OCI-LY3 (cell line): ENCODE measurements at regions not wholly inside any gene's neighbourhood (a gene's known extent, or its start where the extent isn't known, plus 50 kb on each side); places are given as distances from the start of the nearest gene placed in this dataset.

Experiments
- EZH2phosphoT487 ChIP-seq: fragments of 200-600 bp; shearing (Covaris generic); IDR thresholded peaks from 2 replicates; pipeline ENCODE4 v1.6.1; 2018; ENCODE audit warnings: antibody characterized with exemption, mixed run types, low read depth
- TF ChIP-seq, protein P1 (sequence below): fragments of 200-600, 300-600 bp; sonication (generic); IDR thresholded peaks from 2 replicates; pipeline ENCODE4 v1.5.1; 2014; ENCODE audit warnings: antibody characterized with exemption, low read length, low read depth

DNA sequence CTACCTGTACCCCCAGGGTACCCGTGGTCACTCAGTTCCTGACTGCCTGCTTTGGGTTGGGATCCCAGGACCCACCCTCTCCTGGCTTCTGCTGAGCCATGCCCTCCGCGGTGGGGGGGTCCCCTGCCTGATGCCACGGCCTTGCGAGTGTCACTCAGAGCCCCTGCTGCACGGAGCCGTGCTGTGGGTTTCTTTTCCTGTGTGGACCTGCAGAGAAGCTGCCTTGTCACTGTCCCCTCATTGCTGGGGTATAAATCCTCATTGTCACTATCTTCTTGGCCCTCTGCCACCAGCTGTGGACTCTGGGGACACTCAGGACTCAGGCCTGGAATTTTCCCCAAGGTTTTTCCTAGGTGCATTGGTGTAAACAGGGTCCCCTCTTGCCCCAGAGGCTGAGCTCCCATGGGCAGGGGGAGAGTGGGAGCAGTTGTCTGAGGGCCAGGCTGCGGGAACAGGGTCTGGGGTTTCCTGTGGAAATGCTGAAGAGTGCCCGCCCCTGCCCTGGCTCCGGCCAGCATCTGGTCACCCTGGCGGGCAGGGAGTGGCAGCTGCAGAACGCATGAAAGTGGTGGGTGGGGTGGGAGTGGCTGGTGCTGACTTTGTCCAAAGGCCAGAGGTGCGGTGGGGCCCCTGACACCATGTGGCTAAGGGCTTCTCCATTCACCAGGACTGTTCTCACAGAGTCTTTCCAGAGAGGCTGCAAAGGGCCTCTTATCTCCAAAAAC lies 191.7 kb downstream of the GOLGA6L6 start:
- TF ChIP-seq, protein P1, sequence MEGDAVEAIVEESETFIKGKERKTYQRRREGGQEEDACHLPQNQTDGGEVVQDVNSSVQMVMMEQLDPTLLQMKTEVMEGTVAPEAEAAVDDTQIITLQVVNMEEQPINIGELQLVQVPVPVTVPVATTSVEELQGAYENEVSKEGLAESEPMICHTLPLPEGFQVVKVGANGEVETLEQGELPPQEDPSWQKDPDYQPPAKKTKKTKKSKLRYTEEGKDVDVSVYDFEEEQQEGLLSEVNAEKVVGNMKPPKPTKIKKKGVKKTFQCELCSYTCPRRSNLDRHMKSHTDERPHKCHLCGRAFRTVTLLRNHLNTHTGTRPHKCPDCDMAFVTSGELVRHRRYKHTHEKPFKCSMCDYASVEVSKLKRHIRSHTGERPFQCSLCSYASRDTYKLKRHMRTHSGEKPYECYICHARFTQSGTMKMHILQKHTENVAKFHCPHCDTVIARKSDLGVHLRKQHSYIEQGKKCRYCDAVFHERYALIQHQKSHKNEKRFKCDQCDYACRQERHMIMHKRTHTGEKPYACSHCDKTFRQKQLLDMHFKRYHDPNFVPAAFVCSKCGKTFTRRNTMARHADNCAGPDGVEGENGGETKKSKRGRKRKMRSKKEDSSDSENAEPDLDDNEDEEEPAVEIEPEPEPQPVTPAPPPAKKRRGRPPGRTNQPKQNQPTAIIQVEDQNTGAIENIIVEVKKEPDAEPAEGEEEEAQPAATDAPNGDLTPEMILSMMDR, result no peak
- TF ChIP-seq EZH2phosphoT487, result no peak
